NOMO-1 treated with DMSO at 0.1 percent for 48 hours (cell line): ENCODE measurements at regions not wholly inside any gene's neighbourhood (a gene's known extent, or its start where the extent isn't known, plus 50 kb on each side); places are given as distances from the start of the nearest gene placed in this dataset.

ENCODE experiments used
- DNase-seq: peaks from one replicate; lab custom pipeline; 2025; ENCODE audit not compliant: unreplicated experiment; lab: John Stamatoyannopoulos, UW

GRCh38 chr6:128676456-128676855 is 156.1 kb upstream of the PTPRK start:
- DNase-seq, result no peak

DNA sequence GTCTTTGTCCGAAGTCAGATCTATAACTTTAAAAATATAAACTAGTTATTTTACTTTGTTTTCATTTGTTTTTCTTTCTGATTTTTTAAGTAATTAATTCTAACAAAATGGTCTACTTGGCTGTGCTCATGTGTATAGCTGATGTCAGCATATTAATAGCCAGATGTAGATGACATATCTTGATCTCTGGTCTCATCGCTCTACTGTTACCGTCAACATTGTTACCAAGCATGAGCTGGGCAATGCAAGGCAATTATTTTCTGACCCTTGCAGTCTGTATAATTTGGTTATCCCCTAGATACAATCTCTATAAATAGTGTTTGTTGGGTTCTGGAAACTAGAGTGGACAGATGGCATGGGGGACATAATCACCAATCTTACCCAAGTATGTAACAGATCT is 151.6 kb upstream of the PTPRK start:
- DNase-seq, result no peak

GRCh38 chr6:128667339-128667858 is 147.0 kb upstream of the PTPRK start:
- DNase-seq, result no peak

DNA sequence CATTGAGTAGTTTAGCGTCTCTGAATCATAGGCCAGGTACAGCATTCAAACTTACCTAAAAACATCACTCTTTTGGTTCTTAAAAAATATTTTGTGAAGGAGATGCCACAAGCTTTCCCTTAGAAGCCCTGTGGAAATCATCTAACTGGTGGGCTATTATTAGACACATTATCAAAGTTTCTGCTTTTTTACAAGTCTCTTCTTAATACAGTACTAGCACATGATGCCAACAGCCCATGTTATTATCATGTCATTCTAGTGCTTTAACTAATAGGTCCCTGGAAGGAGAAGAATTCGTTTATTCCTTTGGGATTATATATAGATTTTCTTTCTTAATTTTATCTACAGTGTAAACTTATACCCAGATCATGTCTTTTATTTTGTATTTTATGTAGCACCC is 146.0 kb upstream of the PTPRK start:
- DNase-seq, result no peak

GRCh38 chr6:128663238-128663637 is 142.8 kb upstream of the PTPRK start:
- no peak for DNase-seq

GRCh38 chr6:128659878-128660622 is 139.7 kb upstream of the PTPRK start:
- DNase-seq, result no peak

DNA sequence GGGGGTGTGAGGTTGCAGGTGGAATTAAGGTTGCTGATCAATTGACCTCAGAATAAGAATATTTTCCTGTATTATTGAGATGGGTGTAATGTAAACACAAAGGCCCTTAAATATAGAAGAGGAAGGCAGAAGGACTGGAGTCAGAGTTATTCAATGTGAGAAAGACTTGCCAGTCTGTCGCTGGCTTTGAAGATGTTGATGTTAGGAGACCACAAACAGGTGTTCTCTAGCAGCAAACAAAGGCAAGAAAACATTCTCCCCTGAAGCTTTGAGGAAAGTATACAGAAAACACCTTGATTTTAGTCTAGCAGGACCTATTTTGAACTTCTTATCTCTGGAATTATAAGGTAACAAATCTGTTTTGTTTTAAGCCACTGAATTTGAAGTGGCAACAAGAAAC is 138.9 kb upstream of the PTPRK start:
- no peak for DNase-seq

DNA sequence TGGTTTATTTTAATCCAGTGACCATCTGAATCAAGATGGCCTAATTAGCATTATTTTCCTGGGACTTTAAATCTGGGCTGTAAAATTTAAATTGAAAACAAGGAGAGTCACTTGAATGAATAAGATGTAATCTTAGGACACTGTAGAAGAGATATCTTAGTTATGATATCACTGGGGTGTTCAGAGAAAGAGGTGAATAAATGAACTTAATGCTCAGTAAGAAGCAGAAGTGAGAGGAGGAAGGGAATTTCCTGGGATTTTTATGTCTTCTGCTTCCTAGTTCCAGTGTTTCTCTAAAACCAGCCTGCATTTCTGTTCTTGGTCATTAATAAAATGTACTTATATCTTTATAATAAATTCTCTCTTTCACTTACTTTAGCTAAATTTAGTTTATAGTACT is 136.8 kb upstream of the PTPRK start:
- DNase-seq, result no peak

- DNase-seq, result no peak
These were observed 135.6 kb upstream of the PTPRK start for GRCh38 chr6:128655978-128656498.

GRCh38 chr6:128648022-128648598 is 127.7 kb upstream of the PTPRK start:
- no peak for DNase-seq

DNA sequence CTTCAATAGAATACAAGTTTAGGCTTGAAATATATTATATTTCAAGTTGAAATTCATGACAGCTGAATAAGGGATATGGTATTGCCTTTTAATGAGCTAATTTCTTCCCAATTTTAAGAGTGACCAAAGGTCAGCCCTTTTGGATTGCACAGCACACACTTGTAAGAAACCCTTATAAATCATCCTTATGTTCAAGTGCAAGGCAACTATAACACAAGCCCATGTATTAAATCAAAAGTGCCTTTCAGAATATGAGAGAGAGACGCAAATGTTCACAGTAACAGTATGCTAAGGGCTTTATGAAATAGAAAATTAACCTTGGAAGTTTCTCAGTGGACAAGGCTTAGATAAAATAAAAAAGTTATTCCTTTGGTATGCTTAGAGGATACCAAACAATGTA is 121.7 kb upstream of the PTPRK start:
- DNase-seq, result no peak

GRCh38 chr6:128641703-128642102 is 121.3 kb upstream of the PTPRK start:
- no peak for DNase-seq

DNA sequence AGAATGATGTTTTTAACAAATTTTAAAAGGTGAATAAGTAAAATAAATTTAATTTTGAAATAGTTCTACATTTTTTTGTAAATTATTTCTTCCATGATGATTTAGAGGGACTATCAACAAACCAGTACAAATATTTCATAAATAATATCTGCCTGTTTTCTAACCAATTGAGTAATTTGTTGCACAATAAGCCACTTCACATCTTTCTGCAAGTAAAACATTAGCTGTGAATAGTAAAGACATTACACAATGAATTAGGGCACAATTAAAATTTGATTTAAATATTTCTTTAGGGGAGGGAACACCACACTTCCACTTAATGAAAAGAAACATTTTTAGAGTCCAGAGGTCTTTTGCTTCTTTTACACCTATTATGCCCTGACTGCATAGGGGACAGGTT is 118.4 kb upstream of the PTPRK start:
- DNase-seq, result no peak

GRCh38 chr6:128635219-128635618 is 114.8 kb upstream of the PTPRK start:
- DNase-seq, result no peak

- DNase-seq, result no peak
These were observed 111.7 kb upstream of the PTPRK start for GRCh38 chr6:128632131-128632530.

GRCh38 chr6:128631031-128631430 is 110.6 kb upstream of the PTPRK start:
- no peak for DNase-seq

DNA sequence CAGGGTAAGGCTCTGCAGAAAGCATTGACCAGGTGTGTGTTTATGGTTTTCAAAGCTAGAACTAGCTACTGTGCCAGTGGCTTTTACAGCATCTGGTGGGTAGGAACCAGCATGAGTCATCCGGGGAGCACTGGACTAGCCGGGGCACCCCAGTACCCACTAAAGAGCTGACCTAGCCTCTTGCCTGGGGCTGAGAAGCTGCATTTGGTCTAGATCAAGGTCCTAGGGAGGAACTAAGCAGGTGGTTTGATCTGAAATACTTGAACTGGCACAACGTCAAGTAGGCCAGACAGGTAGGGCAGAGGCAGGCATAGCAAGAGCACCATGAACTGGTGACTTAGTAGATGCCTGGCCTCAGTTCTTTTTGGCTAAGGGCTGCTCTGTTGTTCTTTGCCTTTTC is 109.8 kb upstream of the PTPRK start:
- no peak for DNase-seq

- DNase-seq, result no peak
These were observed 96.9 kb upstream of the PTPRK start for GRCh38 chr6:128617285-128617684.

- DNase-seq, result no peak
These were observed 95.9 kb upstream of the PTPRK start for GRCh38 chr6:128616342-128616741.

GRCh38 chr6:128606611-128607010 is 86.2 kb upstream of the PTPRK start:
- DNase-seq, result no peak

DNA sequence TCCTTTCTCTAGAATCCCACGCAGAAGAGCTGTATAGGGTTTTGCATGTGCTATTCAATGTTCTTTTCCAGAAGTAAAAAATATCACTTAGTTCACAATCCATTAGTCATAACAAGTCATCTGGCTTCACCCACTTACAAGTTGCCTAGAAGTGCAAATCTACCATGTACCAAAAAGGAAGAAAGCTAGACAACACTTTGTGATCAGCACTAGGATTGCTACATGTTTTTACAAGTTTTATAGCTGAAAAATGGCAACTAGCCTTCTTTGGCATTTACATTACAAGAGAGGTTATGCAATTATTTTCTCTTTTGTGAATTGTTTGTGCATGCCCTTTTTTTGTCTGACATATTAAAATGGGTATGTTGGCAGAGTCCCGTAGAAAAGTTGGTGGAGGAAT is 85.6 kb upstream of the PTPRK start:
- DNase-seq, result no peak

GRCh38 chr6:128601060-128601459 is 80.7 kb upstream of the PTPRK start:
- no peak for DNase-seq
